MM.1S (cell line): ENCODE measurements at regions not wholly inside any gene's neighbourhood (a gene's known extent, or its start where the extent isn't known, plus 50 kb on each side); places are given as distances from the start of the nearest gene placed in this dataset.

ENCODE experiments used
- EZH2 ChIP-seq: fragments of 300-600 bp; sonication (generic); optimal IDR thresholded peaks from 2 replicates; pipeline ENCODE3; 2017; ENCODE audit warnings: low read depth, mild to moderate bottlenecking, antibody characterized with exemption, low read length, mixed read lengths
- EZH2phosphoT487 ChIP-seq: fragments of 300-600 bp; sonication (generic); IDR thresholded peaks from 2 replicates; pipeline ENCODE4 v1.6.1; 2018; ENCODE audit warnings: antibody characterized with exemption, low read length
- TF ChIP-seq, protein P1 (sequence below): fragments of 300-600 bp; sonication (generic); IDR thresholded peaks from 2 replicates; pipeline ENCODE4 v1.5.1; 2016; ENCODE audit warnings: antibody characterized with exemption, low read length, mixed read lengths

DNA sequence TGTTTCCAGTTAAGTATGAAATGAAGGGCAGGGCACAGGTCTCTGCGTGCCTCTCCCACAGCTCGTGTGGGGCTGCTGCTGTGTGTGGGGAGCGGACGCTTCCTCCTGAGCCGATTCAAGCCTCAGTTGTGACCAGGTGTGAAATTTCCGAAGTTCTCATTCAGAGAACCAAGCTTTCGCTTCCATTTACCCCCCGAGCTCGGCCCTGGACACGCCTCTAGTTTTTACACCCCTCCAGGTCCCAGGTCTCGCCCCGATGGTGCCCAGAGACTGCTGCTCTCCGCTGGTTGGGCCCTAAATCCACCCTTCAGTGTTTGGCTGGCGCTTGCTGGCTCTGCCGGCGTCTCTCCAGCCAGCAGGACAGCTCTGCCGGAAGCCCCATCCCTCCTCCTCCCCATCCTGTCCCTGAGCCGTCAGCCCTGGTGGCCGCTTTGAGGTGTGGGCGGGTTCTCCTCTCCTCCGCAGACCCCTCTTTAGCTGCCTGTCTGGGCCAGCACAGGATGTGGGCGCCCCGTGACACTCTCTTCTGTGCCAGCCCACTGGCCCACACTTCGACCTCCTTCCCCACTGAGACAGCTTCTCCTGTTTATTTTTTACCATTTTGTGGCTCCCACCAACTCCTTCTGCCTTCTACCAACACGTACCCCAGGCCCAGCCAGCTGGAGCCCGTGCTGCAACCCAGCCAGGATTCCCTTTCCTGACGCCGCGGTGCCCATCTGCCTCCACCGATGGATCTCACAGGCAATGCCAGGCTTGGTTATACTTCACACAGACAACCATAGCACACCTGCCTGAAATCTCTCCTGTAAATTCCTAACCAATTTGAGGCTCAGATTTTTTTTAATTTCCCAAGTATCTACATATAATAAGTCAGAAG, 142.8 kb downstream of the DLL1 start:
- TF ChIP-seq, protein P1, sequence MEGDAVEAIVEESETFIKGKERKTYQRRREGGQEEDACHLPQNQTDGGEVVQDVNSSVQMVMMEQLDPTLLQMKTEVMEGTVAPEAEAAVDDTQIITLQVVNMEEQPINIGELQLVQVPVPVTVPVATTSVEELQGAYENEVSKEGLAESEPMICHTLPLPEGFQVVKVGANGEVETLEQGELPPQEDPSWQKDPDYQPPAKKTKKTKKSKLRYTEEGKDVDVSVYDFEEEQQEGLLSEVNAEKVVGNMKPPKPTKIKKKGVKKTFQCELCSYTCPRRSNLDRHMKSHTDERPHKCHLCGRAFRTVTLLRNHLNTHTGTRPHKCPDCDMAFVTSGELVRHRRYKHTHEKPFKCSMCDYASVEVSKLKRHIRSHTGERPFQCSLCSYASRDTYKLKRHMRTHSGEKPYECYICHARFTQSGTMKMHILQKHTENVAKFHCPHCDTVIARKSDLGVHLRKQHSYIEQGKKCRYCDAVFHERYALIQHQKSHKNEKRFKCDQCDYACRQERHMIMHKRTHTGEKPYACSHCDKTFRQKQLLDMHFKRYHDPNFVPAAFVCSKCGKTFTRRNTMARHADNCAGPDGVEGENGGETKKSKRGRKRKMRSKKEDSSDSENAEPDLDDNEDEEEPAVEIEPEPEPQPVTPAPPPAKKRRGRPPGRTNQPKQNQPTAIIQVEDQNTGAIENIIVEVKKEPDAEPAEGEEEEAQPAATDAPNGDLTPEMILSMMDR = no peak
- TF ChIP-seq EZH2 (no peak), EZH2phosphoT487 (no peak)
